HFFc6 (cell line): ENCODE measurements at regions not wholly inside any gene's neighbourhood (a gene's known extent, or its start where the extent isn't known, plus 50 kb on each side); places are given as distances from the start of the nearest gene placed in this dataset.

ENCODE experiments used
- DNase-seq: peaks from one replicate; pipeline ENCODE4 v3.0.0-alpha.2; 2018
- H3K27ac Mint-ChIP-seq: 2 replicates; pipeline ENCODE4 v1.8.0; 2020; ENCODE audit warnings: mild to moderate bottlenecking, mixed read lengths
- H3K27me3 Mint-ChIP-seq: 2 replicates; pipeline ENCODE4 v1.8.0; 2021; ENCODE audit warnings: mild to moderate bottlenecking, moderate library complexity, mixed read lengths; ENCODE audit not compliant: insufficient read depth
- H3K36me3 Mint-ChIP-seq: 2 replicates; pipeline ENCODE4 v1.8.0; 2021; ENCODE audit warnings: low read depth, mixed read lengths
- H3K4me1 Mint-ChIP-seq: 2 replicates; pipeline ENCODE4 v1.8.0; 2020; ENCODE audit warnings: low read depth, mixed read lengths
- H3K4me3 Mint-ChIP-seq: 2 replicates; pipeline ENCODE4 v1.8.0; 2020; ENCODE audit warnings: mild to moderate bottlenecking, moderate library complexity, mixed read lengths
- H3K9me3 Mint-ChIP-seq: 2 replicates; pipeline ENCODE4 v1.8.0; 2020; ENCODE audit warnings: mild to moderate bottlenecking, mixed read lengths
- CTCF ChIP-seq: fragments of 200-600 bp; sonication (generic); IDR thresholded peaks from 2 replicates; pipeline ENCODE4 v1.5.0; 2021; ENCODE audit warnings: antibody characterized with exemption, mild to moderate bottlenecking

DNA sequence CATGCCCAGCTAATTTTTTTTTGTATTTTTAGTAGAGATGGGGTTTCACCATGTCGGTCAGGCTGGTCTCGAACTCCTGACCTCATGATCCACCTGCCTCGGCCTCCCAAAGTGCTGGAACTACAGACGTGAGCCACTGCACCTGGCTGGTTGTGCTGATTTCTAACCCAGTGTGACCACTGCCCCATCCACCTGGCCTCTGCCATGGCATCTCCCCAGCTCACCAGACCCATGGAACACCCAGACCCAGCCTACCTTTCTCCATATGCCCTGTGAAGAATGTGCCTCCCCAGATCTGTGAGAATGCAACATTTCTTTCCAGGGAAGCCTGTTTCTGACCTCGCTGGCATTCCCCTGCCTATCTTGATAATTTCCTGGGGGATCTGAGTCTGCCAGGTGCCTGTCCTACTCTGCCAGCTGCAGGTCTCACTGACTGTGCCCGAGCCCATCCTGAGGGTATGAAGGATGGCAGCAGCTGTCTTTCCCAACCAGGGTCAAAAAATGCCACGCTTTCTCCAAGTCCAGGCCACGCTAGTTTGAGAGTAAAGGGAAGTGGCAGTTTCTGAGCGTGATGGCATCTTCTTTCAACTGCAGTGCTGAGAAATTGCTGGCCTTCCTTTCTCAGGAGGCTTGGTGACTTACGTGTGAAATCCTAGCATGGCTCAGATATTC lies 324.4 kb upstream of the ZNF32 start:
- peaks cover 6% of the 10 kb centered on the region for H3K27me3 Mint-ChIP-seq
- H3K9me3 Mint-ChIP-seq = no peaks in the 10 kb centered on the region
- no peak for TF ChIP-seq CTCF
- no peak overlapping the region for H3K27ac Mint-ChIP-seq
- H3K4me3 Mint-ChIP-seq = no peak overlapping the region
- H3K36me3 Mint-ChIP-seq = no peaks in the 10 kb centered on the region
- no peak for DNase-seq
- peaks cover 6% of the 10 kb centered on the region for H3K4me1 Mint-ChIP-seq

DNA sequence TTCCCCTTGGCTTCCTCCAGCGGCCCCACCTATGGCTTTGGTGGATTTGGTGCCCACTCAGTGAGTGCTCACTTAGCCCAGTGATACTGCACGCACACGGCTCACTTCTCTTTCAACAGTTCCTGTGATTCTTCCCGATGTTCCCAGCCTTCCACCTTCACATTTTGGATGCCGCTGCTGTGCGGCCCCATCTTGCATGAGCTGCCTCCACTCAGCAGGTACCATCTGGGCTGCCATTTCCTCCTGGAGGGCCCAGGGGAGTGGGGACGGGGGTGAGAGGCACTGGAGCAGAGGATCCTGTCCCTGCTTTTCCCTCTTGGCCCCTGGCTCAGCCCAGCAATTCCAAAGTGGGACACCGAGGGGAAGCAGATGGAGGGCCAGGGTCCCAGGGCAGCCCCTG lies 323.3 kb upstream of the ZNF32 start:
- H3K4me3 Mint-ChIP-seq = no peak overlapping the region
- TF ChIP-seq CTCF = no peak
- H3K27ac Mint-ChIP-seq = no peak overlapping the region
- DNase-seq = no peak
- peaks cover 6% of the 10 kb centered on the region for H3K4me1 Mint-ChIP-seq
- peaks cover 6% of the 10 kb centered on the region for H3K27me3 Mint-ChIP-seq
- no peaks in the 10 kb centered on the region for H3K9me3 Mint-ChIP-seq
- H3K36me3 Mint-ChIP-seq = no peaks in the 10 kb centered on the region

DNA sequence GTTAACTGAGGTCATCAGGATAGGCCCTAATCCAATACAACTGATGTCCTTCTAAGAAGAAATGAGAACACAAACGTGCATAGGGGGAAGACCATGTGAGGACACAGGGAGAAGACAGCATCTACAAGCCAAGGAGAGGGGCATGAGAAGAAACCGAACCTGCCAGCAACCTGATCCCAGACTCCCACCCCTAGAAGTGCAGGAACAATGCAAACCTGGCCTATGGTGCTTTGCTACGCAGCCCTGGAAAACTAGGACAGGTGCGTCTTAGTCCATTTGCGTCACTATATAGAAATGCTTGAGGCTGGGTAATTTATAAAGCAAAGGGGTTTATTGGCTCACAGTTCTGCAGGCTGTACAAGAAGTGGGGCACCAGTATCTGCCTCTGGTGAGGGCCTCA lies 322.6 kb upstream of the ZNF32 start:
- H3K27ac Mint-ChIP-seq = no peak overlapping the region
- peaks cover 3% of the 10 kb centered on the region for H3K4me1 Mint-ChIP-seq
- H3K9me3 Mint-ChIP-seq = no peaks in the 10 kb centered on the region
- DNase-seq = no peak
- no peaks in the 10 kb centered on the region for H3K36me3 Mint-ChIP-seq
- TF ChIP-seq CTCF = no peak
- peaks cover 6% of the 10 kb centered on the region for H3K27me3 Mint-ChIP-seq
- H3K4me3 Mint-ChIP-seq = no peak overlapping the region

DNA sequence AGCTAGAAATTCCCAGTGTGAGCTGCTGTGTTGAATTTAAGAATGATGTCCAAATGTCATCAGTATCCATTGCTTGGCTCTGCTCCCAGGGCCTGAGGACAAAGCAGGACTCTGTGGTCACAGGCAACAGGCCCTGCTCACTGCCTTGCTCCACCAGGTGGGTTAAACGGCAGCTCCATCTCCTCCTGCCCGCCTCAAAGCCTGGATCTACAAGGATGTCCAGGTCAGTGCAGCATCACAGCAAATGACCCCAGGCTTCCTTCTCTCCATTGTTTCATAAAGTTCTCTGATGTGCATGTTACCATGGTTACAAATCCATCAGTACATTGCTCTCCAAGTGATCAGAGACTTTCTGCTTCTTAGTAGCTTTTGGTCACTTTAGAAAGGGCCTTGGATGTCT lies 322.0 kb upstream of the ZNF32 start:
- Mint-ChIP-seq H3K4me1 (peaks cover 6% of the 10 kb centered on the region), H3K36me3 (no peaks in the 10 kb centered on the region), H3K9me3 (no peaks in the 10 kb centered on the region), H3K27me3 (peaks cover 6% of the 10 kb centered on the region), H3K4me3 (no peak overlapping the region), H3K27ac (no peak overlapping the region)
- DNase-seq = no peak
- TF ChIP-seq CTCF = no peak

- H3K4me3 Mint-ChIP-seq = no peak overlapping the region
- H3K9me3 Mint-ChIP-seq = no peaks in the 10 kb centered on the region
- no peak for DNase-seq
- H3K27ac Mint-ChIP-seq = no peak overlapping the region
- H3K36me3 Mint-ChIP-seq = no peaks in the 10 kb centered on the region
- H3K27me3 Mint-ChIP-seq = peaks cover 7% of the 10 kb centered on the region
- TF ChIP-seq CTCF = no peak
- H3K4me1 Mint-ChIP-seq = peaks cover 12% of the 10 kb centered on the region
Observed at GRCh38 chr10:43970018-43970698, 321.5 kb upstream of the ZNF32 start.
